MM.1S (cell line): ENCODE measurements at regions not wholly inside any gene's neighbourhood (a gene's known extent, or its start where the extent isn't known, plus 50 kb on each side); places are given as distances from the start of the nearest gene placed in this dataset.

ENCODE experiments used
- DNase-seq: peaks from one replicate; pipeline ENCODE4 v3.0.0-alpha.2; 2015
- H2AFZ ChIP-seq: fragments of 300-600 bp; sonication (generic); 2 replicates; pipeline ENCODE4 v1.6.0; 2016; ENCODE audit warnings: antibody characterized with exemption, low read length
- H3F3A ChIP-seq: fragments of 300-600 bp; sonication (generic); 2 replicates; pipeline ENCODE4 v1.6.1; 2016; ENCODE audit warnings: mild to moderate bottlenecking, antibody characterized with exemption, low read length, moderate library complexity, mixed read lengths; ENCODE audit not compliant: insufficient read depth
- H3K27ac ChIP-seq: fragments of 300-600 bp; sonication (generic); 2 replicates; pipeline ENCODE4 v1.5.1; 2016; ENCODE audit warnings: mild to moderate bottlenecking, low read length
- H3K27me3 ChIP-seq: fragments of 300-600 bp; sonication (generic); replicated peaks from 2 replicates; pipeline ENCODE4 v1.6.0; 2016; ENCODE audit warnings: low read length; ENCODE audit not compliant: insufficient read depth
- H3K36me3 ChIP-seq: fragments of 300-600 bp; sonication (generic); replicated peaks from 2 replicates; pipeline ENCODE4 v1.6.1; 2016; ENCODE audit warnings: mild to moderate bottlenecking, low read length, mixed read lengths; ENCODE audit not compliant: insufficient read depth
- H3K4me1 ChIP-seq: fragments of 300-600 bp; sonication (generic); 2 replicates; pipeline ENCODE4 v1.6.1; 2016; ENCODE audit warnings: low read length, mixed read lengths
- H3K4me2 ChIP-seq: fragments of 300-600 bp; sonication (generic); 2 replicates; pipeline ENCODE4 v1.6.0; 2016; ENCODE audit warnings: low read depth, low read length
- H3K4me3 ChIP-seq: fragments of 300-600 bp; sonication (generic); 2 replicates; pipeline ENCODE4 v1.5.1; 2016; ENCODE audit warnings: low read length, mixed read lengths
- H3K79me2 ChIP-seq: fragments of 300-600 bp; sonication (generic); 2 replicates; pipeline ENCODE4 v1.6.1; 2016; ENCODE audit warnings: mixed run types, low read length, mixed read lengths
- H3K9ac ChIP-seq: fragments of 300-600 bp; sonication (generic); 2 replicates; pipeline ENCODE4 v1.6.1; 2016; ENCODE audit warnings: low read length, mixed read lengths
- H3K9me2 ChIP-seq: fragments of 300-600 bp; sonication (generic); replicated peaks from 2 replicates; pipeline ENCODE4 v1.6.1; 2016; ENCODE audit warnings: mild to moderate bottlenecking, low read length, mixed read lengths; ENCODE audit not compliant: insufficient read depth
- H3K9me3 ChIP-seq: fragments of 300-600 bp; sonication (generic); replicated peaks from 2 replicates; pipeline ENCODE4 v1.6.1; 2016; ENCODE audit warnings: mild to moderate bottlenecking, low read length, mixed read lengths; ENCODE audit not compliant: insufficient read depth
- H4K20me1 ChIP-seq: fragments of 300-600 bp; sonication (generic); 2 replicates; pipeline ENCODE4 v1.6.1; 2016; ENCODE audit warnings: mild to moderate bottlenecking, low read length, moderate library complexity, mixed read lengths; ENCODE audit not compliant: insufficient read depth
- EZH2 ChIP-seq: fragments of 300-600 bp; sonication (generic); optimal IDR thresholded peaks from 2 replicates; pipeline ENCODE3; 2017; ENCODE audit warnings: low read depth, mild to moderate bottlenecking, antibody characterized with exemption, low read length, mixed read lengths
- EZH2phosphoT487 ChIP-seq: fragments of 300-600 bp; sonication (generic); IDR thresholded peaks from 2 replicates; pipeline ENCODE4 v1.6.1; 2018; ENCODE audit warnings: antibody characterized with exemption, low read length
- TF ChIP-seq, protein P1 (sequence below): fragments of 300-600 bp; sonication (generic); IDR thresholded peaks from 2 replicates; pipeline ENCODE4 v1.5.1; 2016; ENCODE audit warnings: antibody characterized with exemption, low read length, mixed read lengths

DNA sequence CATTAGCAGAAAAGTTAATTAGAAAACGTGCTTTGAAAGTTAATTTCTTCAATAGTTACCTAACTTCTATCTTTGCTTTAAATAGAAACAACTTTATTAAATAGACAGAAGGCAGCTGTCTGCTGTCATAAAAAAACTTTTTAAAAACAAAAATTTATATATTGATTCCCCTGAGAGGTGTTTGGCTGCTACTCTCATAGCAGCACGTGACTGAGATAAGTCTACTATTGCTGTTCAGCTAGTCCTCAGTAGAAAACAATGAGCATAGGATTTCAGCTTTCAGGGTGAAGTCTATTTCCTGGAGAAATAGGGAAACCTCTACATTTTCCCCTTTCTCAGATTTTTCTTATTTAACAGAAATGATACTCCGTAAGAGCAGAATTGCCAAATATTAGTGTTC is 135.0 kb upstream of the FBN2 start:
- Histone ChIP-seq H3K9me2 (no peaks in the 10 kb centered on the region), H3K9me3 (no peaks in the 10 kb centered on the region), H3K36me3 (no peaks in the 10 kb centered on the region), H3K4me3 (no peak overlapping the region), H3K27me3 (no peaks in the 10 kb centered on the region), H3K9ac (0 out of 2 replicates have a peak overlapping the region, but pooled peaks have one; percentile 0), H4K20me1 (no peaks in the 10 kb centered on the region), H3K4me2 (no peak overlapping the region; the same call in 1 of the 2 replicates), H3F3A (no peaks in the 10 kb centered on the region), H3K4me1 (no peaks in the 10 kb centered on the region; the same call in 1 of the 2 replicates), H2AFZ (peak overlapping the region; percentile 60), H3K27ac (no peak overlapping the region), H3K79me2 (no peaks in the 10 kb centered on the region)
- TF ChIP-seq, protein P1, sequence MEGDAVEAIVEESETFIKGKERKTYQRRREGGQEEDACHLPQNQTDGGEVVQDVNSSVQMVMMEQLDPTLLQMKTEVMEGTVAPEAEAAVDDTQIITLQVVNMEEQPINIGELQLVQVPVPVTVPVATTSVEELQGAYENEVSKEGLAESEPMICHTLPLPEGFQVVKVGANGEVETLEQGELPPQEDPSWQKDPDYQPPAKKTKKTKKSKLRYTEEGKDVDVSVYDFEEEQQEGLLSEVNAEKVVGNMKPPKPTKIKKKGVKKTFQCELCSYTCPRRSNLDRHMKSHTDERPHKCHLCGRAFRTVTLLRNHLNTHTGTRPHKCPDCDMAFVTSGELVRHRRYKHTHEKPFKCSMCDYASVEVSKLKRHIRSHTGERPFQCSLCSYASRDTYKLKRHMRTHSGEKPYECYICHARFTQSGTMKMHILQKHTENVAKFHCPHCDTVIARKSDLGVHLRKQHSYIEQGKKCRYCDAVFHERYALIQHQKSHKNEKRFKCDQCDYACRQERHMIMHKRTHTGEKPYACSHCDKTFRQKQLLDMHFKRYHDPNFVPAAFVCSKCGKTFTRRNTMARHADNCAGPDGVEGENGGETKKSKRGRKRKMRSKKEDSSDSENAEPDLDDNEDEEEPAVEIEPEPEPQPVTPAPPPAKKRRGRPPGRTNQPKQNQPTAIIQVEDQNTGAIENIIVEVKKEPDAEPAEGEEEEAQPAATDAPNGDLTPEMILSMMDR, result no peak
- TF ChIP-seq EZH2, result no peak
- TF ChIP-seq EZH2phosphoT487, result no peak
- DNase-seq, result no peak

- DNase-seq, result no peak
- H3K79me2 ChIP-seq, result no peaks in the 10 kb centered on the region
- no peak overlapping the region for H3K27ac ChIP-seq
- H3K4me3 ChIP-seq, result no peak overlapping the region
- no peak overlapping the region for H2AFZ ChIP-seq
- no peaks in the 10 kb centered on the region for H3K9me2 ChIP-seq
- no peaks in the 10 kb centered on the region for H3K9me3 ChIP-seq
- no peaks in the 10 kb centered on the region for H3F3A ChIP-seq
- H3K4me1 ChIP-seq, result no peaks in the 10 kb centered on the region; the same call in 1 of the 2 replicates
- TF ChIP-seq EZH2, result no peak
- TF ChIP-seq, protein P1, result no peak
- TF ChIP-seq EZH2phosphoT487, result no peak
- H3K4me2 ChIP-seq, result no peak overlapping the region
- H3K9ac ChIP-seq, result no peak overlapping the region
- no peaks in the 10 kb centered on the region for H4K20me1 ChIP-seq
- H3K27me3 ChIP-seq, result no peaks in the 10 kb centered on the region
- no peaks in the 10 kb centered on the region for H3K36me3 ChIP-seq
These were observed 135.4 kb upstream of the FBN2 start for GRCh38 chr5:128673411-128673957.

DNA sequence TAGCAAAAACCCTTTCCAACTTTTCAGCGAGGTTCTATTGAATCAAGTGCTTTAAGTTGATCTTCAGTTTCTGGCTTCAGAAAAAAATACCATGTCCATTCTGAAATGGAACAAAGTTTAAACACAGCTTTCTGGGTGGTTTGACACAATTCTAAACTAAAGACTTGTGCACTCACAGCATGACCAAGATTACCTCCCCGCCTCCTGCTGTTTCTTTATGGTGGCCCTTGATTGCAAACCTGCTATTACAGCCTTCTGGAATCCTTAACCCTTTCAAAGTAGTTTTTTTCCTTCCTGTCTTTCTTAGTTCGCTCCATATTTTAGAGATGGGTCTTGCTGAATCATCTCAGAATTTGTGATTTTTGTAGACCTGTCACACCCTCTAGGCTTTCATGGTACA is 135.9 kb upstream of the FBN2 start:
- TF ChIP-seq, protein P1, result no peak
- TF ChIP-seq EZH2 (no peak), EZH2phosphoT487 (no peak)

More for the DNA sequence above, 135.9 kb upstream of the FBN2 start:
- no peaks in the 10 kb centered on the region for H3F3A ChIP-seq
- no peaks in the 10 kb centered on the region for H3K27me3 ChIP-seq
- H3K36me3 ChIP-seq, result no peaks in the 10 kb centered on the region
- H3K9me2 ChIP-seq, result no peaks in the 10 kb centered on the region
- no peak overlapping the region for H3K4me3 ChIP-seq
- H3K9me3 ChIP-seq, result no peaks in the 10 kb centered on the region
- no peaks in the 10 kb centered on the region; the same call in 1 of the 2 replicates for H3K4me1 ChIP-seq
- no peak for DNase-seq
- no peak overlapping the region for H3K27ac ChIP-seq
- H2AFZ ChIP-seq, result no peak overlapping the region
- H3K9ac ChIP-seq, result no peak overlapping the region
- H3K4me2 ChIP-seq, result no peak overlapping the region
- no peaks in the 10 kb centered on the region for H3K79me2 ChIP-seq
- no peaks in the 10 kb centered on the region for H4K20me1 ChIP-seq
